Stimulated activated CD4-positive, alpha-beta T cell treated with anti-CD3 and anti-CD28 coated beads, Interleukin-12 subunit alpha, Interleukin-12 subunit beta, amount 100 ng/mL, for 4 hours (primary cell): ENCODE measurements at regions not wholly inside any gene's neighbourhood (a gene's known extent, or its start where the extent isn't known, plus 50 kb on each side); places are given as distances from the start of the nearest gene placed in this dataset.
"Not testable (repeated sequence)": the region's sequence is repeated elsewhere in the genome, so short reads cannot be mapped to it uniquely, and the experiment has no call there.

ENCODE experiments used
- DNase-seq: peaks from one replicate; pipeline ENCODE4 v3.0.0-alpha.2; 2020

DNA sequence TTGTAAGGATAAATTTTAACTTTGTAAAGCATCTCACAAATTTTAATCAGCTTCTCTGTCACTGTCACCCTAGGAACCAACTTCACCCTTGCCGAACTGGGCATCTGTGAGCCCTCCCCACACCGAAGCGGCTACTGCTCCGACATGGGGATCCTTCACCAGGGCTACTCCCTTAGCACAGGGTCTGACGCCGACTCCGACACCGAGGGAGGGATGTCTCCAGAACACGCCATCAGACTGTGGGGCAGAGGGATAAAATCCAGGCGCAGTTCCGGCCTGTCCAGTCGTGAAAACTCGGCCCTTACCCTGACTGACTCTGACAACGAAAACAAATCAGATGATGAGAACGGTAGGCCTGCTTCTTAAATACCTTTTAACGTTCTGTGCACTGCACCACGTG is 916.3 kb upstream of the WWC1 start:
- no peak for DNase-seq

DNA sequence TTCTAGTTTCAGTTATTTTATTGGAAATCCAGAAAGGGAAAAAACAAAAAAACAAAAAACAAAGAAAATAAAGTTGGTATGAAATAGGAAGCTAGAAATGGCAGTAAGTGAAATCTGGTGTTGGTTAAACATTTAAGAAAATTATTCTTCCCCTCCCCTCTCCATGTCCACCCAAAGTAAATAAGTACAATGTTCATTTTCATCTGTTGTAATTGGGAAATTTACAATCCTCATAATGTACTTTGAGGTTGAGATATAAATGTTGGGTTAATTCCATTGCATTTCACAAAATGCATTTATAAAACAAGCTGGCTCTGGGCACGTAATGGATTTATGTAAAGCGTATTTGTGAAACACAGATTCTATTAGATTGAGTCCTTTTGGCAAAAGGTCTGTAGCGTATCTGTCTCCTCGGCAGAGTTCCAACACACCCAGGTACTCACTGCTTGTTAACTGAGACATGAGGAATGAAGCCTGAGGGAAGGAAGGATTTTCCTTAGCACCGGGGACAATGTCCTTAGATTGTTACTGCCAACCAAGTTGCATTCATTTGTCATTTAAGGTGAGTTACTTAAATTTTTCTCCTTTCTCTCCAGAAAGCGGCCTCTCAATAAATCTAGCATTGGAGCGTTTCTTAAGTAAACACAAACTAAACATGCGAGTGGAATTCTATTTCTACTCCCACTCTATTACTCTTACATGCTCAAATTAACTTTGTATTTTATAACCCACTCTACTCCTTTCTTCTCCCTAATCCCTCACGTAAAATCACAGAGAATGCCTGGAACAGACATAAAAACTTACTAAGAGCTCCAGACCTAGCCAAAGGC is 912.3 kb upstream of the WWC1 start:
- DNase-seq, result no peak

DNA sequence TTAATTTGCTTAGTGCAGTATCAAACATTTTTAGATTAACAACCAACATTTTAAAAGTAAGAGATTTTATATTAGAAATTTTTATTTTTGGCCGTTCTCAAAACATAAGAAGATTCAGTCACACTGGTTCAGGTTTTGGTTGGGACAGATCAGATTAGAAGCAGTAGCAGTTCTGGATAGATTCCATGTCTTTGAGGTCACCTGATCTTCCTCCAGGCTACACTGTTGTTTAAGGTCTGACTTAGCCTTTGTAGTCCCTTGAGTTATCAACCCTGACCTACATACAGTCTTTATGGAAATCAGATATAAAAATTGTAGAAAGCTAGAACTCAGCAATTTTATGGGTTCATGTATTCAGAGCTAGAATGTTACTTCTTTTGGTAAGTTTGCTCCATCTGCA is 910.0 kb upstream of the WWC1 start:
- no peak for DNase-seq

DNA sequence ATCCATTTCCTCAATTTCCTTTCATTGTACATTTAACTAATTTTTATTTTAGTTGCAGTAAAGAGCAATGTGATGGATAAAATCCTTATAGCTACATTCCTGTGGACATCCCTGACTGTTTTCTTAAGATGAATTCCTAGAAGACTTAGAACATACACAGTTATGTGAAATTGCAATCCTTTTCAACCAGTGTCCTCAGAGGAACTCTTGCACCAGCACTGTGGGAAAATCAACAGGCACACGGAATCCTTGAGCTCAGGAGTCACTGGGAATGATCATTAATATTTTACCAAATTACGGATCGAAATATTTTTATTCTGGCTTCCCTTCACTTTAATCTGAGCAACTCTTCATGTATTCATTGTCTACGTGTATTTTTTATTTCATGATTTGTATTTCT is 901.9 kb upstream of the WWC1 start:
- no peak for DNase-seq

DNA sequence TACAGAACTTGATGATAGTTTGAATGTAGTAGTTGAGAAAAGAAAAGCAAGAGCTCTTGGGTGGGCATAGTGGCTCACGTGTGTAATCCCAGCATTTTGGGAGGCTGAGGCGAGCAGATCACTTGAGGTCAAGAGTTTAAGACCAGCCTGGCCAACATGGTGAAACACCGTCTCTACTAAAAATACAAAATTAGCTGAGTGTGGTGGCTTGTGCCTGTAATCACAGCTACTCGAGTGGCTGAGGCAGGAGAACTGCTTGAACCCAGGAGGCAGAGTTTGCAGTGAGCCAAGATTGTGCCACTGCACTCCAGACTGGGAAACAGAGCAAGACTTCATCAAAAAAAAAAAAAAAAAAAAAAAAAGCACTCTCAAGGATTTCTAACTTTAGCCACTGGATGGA is 900.2 kb upstream of the WWC1 start:
- not testable (repeated sequence) for DNase-seq

DNA sequence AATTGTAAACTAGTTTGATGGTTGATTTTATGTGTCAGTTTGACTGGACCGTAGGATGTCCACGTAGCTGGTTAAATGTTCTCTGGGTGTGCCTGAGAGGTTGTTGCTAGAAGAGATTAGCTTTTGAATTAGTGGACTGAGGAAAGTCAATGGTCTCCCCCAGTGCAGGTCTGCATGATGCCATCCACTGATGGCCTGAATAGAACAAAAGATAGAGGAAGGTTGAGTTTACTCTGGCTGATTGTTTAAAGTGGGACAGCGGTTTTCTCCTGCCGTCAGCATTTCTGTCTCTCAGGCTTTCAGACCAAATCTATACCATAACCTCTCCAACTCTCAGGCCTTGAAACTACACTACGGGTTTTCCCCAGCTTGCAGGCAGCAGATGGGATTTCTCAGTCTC is 899.2 kb upstream of the WWC1 start:
- no peak for DNase-seq

DNA sequence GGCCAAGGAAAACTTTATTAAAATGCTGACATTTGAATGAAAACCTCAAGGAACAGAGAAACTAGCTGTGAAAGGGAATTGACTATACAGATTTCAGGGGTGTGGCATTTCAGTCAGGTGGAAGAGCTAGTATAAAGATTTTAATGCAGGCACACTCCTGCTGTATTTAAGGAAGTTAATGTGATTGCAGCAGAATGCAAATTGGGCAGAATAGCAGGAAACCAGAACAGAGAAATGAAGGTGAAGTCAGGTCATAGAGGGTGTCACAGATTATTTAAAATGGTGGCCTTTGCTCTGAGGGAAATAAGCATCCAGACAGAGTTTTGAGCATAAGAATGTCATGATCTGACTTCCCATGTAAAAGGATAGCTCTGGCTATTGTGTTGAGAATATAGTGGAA is 898.1 kb upstream of the WWC1 start:
- no peak for DNase-seq

DNA sequence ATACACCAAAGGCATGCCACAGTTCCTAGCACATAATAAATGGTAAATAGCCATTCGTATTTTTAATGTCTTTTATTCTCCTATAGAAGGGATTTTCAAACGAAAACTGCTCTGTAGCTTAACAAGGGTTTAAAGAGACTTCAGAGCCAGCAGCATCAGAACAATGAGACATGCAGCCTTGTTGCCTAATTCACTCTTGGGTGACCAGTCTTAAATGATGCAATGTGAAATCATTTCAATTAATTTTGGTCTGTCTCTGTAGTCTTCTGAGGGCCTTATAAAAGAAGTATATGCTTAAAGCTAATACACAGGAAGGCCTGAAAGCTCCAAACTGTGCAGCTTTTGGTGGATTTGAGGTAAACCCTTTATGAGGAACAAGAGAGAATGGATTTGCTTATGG is 888.8 kb upstream of the WWC1 start:
- DNase-seq, result no peak

DNA sequence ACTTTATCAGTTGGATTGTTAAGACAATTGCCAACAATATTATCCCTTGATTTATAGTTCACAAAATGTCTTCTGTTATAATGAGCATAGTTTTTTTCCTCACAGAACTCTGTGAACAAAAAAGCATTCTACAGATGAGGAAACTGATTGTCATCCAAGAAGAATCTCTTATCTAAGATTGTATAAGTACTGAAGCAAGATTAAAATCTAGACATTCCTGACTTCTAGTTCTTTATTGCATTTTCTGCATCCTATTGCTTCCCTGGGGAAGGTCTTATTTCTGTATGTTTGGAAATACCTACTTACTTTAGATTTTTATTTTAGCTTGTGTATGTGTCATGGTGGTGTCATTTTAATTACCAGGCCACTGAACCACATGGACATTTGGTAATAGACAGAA is 884.9 kb upstream of the WWC1 start:
- no peak for DNase-seq

DNA sequence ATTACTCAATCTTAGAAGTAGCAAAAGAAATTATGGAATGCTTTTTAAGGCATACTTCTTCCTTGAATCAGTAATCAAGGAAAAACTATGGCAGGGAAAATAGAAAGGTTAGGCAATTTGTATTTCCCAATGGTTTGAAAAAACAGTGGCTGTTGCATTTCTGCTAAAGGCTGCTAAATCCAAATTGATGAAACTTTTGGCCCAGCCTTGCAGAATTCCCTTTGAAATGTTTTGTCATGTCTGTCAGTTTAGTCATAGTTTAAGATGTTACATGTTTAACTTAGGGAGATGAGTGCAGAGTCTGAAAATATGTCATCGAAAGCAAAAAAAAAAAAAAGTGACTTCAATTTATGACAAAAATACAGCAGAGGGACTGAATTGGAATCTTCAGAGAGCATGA is 878.9 kb upstream of the WWC1 start:
- DNase-seq, result no peak

DNA sequence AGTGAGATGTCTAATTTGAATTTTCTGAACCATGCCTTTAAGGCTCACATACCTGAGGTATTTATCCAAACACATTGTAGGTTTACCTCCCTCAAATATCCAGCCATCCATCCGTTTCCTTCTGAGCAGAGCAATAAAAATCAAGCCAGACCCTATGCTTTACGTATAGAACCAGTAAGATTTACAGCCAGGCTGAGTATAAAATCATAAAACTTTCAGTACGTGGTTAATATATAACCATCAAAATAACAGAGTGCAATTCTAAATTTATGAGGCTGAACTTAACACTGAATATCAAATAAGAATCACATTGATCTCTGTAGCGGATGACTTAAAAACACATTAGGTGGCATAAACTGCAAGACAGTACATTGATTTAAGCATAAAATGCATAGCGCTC is 877.9 kb upstream of the WWC1 start:
- no peak for DNase-seq

DNA sequence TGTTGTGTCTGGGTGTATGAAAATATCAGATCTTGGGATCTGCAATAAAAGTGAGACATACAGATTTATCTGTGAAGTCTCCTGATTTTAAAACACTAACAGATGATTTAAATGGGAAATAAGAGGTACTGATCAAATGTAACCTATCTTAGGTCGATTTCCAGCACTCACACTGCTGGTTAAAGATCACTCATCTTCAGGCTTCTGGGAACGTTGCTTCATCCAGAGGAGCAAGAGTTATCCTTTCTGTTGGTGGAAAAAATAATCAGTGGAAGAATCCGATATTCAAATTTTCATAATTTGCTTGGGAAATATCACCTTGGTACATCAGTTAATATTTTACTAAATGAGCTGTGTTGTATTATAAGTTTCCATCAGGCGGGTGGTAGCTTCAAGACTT is 876.8 kb upstream of the WWC1 start:
- DNase-seq, result no peak

DNA sequence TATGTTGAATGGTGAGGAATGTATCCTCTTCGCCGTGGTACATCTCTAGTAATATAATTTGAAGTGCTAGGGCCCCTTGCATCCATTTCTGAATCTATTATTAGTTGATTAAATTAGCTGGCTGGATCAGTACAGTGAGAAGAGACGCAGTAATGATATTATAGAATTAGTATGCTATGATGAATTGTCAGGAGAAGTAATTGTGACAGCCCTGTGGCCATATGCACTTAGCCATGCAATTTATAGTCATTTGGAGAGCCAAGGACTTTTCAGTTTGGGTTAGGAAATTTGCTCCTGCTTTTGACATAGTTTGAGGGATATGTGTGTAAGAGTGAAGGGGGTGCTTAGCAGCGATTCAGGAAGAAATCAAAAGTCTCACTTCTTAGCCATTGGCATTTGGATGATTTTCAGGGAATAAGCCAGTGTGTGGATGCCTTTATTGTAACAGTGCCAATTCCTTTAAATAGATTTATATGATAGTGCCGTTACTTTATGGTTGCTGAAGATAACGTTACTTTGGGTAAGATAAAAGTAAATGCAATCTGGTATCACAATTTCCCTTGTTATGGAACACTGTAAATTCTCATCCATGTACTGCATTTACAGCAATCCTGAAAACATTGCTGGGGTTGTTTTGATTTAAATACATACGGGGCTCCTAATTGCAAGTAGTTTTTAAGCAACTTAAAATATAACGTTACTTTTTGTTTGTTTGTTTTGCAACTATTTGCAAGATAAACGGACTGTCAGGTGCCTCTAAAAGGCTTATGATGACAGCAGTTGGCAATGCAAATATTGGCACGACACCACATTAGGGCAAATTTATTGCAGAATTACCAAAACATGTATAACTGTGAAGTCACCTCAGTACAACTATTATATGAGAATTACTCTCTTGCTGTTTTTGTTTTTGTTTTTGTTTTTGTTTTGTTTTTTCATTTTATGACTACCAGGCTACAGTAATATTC is 875.4 kb upstream of the WWC1 start:
- DNase-seq, result no peak

DNA sequence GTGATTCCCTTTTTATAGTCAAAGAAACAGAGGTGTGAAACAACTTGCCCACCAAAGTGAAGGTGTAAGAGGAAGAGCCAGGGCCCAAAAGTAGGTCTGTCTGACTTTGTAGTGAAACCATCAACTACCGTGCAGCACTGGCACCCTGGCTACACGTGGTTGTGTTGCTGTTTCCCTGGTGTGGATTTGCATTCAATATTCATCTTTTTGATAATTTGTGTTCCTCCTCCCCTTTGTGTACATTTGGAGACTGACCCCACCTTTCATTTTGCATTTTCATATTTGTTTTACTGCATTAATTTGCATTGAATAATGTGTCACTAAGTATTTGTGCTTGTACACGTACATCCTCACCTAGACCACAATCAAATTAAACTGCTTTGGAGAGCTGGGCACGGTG is 873.8 kb upstream of the WWC1 start:
- no peak for DNase-seq

DNA sequence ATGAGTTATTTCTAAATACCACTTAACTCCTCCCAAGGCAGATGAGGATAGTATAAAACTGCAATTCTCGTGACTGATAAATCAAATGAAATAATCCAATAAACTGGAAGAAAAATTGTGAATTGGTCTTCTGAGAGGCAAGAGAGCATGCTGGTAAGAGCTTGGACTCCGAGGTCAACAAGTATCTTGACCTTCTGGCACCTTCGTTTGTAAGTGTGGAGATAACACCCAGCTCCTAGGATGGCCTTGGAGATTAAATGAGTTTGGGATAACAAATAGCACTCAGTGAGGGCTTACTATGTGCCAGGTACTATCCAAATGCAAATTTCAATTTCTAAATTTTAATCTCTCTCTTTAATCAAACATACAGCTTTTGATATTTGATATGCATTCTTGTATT is 866.3 kb upstream of the WWC1 start:
- DNase-seq, result no peak

DNA sequence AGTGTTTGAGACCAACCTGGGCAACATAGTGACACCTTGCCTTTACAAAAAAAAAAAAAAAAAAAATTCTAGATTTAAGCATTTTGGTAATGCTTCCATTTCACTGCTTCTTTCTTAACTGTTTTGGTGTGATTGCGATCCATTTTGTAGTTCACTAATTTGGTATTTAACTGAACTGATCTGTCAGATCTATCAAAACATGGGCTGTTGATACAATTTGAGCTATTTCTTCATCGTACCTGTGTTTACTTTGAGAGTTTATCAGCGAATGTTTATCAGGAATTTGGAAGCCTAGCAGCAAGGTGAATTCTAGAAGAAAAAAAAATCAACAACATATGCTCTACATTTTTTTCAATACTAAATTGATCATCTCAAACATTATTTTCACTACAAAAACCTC is 864.9 kb upstream of the WWC1 start:
- no peak for DNase-seq

DNA sequence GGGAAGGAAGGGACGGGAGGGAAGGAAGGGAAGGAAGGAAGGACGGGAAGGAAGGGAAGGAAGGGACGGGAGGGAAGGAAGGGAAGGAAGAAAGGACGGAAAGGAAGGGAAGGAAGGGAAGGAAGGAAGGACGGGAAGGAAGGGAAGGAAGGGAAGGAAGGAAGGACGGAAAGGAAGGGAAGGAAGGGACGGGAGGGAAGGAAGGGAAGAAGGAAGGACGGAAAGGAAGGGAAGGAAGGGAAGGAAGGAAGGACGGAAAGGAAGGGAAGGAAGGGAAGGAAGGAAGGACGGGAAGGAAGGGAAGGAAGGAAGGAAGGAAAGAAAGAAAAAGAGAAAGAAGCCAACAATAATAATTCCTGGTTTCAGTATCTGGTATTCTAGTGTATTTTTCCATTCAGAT is 863.8 kb upstream of the WWC1 start:
- not testable (repeated sequence) for DNase-seq

DNA sequence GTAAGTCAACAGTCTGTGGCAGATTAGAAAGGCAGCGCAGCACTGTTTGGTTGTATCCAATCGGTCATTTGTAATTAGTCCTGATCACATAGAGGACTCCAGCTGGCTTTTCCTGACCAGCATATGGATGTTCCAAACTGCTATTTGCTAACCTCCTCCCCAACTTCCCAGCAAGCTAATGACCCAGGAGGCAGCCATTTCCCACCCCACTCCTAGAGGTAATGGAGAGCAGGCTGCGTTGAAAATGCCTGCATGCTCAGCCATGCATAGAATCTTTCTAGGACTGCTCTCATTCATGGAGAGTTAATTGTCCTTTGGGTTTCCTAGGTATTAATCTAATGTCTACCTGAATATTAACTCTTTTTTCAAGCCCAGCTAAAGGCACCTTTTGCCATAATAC is 850.6 kb upstream of the WWC1 start:
- DNase-seq, result no peak

DNA sequence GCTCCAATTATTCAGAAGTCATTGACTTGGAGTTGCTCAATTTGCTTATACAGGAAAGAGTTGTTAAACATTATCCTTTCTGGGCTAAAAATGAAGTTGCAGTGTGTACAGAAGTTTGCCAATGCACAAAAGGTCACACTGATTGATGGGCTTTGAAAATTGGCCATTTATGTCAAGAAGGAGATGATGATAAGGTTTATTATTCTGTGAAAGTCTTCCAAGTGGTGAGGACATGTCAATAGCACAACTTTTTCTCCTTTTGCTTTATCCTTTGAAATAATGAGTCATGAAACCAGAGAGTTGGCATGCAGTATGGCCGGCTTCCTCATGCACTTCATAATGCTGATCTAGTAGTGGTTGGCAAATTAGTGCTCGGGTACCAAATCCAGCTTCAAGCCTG is 848.5 kb upstream of the WWC1 start:
- no peak for DNase-seq

DNA sequence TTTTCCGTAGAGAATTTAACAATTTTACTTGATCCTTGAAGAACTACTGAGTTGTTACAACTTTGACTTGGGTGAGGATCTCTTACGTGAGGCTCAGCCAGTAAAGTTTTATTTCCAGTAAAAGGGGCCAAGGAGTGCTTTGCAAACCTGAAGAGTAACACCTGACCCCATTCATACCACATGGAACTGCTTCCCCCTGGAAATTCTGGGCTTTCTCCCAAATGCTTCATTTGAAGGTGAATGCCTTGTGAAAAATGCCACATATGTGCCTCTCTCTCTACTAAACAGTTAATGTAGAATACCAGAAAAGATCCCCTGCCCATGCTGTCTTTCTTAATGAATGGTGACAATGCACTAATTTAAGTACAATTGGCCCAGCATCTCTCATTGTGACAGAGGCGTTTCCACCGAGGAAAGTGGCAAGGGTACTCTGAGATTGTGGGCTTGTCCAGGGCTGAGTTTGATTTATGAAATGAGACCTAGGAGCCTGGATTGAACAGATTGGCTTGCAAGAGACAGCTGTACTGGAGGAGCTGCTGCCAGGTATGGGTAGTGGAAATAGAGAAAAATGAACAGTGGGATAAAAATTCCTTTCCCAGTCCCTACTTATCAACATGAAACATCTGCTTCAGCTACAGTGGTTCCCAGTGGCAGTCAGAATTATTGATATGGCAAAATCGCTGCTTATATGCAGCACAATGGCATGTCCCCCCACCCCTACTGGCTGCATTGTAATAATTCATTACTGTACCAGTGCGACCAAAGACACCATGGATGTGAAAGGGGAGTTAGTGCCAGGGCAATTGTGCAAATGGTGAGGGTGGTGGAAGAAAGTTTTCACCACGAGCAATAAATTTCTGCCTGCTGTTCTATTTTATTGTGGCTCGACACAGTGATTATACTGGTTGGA is 843.7 kb upstream of the WWC1 start:
- DNase-seq, result no peak

DNA sequence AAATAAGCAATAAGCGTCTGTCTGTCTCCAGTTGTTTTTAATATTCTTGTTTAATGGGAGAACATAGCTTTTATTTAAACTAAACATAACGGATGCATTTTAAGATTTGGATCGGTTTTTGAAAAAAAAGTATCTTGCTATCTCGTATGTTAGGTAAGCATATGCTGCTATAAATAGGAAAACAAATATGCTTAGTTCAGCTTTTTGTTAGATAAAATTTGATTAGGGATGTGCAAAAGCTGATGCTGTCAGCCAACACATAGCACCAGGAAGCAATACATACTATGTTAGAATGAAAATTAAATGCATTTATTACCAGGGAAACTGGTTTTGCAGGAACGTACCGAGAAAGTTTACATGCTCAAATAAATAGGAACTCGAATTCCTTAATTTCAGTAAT is 843.1 kb upstream of the WWC1 start:
- DNase-seq, result no peak

DNA sequence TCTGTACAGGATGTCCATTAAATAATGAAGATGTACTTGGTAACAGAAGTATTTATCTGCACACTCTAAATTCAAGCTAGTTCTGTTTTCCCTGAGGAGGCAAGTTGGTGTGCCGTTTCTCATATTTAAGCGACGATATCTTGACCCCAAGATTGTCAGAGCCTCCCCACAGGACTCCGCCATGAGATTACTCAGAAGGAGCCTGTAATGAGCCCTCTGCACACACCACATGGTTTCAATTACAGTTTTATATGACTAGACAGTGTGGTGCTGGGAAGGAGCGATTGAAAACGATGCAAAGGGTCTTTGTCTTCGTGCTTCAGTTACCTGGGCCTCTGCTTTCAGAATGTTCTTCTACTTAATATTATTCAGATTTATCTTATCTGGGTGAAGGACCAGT is 840.4 kb upstream of the WWC1 start:
- DNase-seq, result no peak

DNA sequence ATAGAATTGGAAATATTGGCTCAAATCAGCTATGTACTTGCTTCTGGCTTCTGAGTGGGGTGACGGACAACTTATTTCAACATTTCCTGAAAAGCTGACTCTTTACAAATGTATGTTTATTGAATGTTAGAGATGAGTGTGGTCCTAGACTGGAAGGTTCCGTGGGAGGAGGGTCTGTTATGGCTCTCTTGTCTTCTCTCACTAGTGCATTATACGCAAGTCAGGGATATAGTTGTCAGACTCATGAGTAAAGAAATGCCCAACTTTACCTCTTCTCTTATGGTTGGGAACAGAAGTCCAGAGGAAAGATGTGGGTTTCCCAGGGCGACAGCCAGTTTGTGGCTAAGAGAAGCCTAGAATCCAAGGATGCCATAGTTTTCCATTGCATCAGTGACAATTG is 839.3 kb upstream of the WWC1 start:
- DNase-seq, result no peak
